GM18951 (cell line): ENCODE measurements at regions not wholly inside any gene's neighbourhood (a gene's known extent, or its start where the extent isn't known, plus 50 kb on each side); places are given as distances from the start of the nearest gene placed in this dataset.

Source experiments
- POLR2A ChIP-seq: IDR thresholded peaks from 4 replicates; pipeline ENCODE4 v1.6.1; 2011; ENCODE audit warnings: mild to moderate bottlenecking; ENCODE audit not compliant: insufficient read length, insufficient read depth; ENCODE audit errors: extremely low read depth
- in situ Hi-C: fragments of 300-500 bp; cut with MboI; formaldehyde crosslinking; loops from one replicate; pipeline ENCODE4 v1.12.0; 2022; ENCODE audit warnings: low sequenced_read_pairs, mixed read lengths, inconsistent platforms; ENCODE audit not compliant: unreplicated experiment

DNA sequence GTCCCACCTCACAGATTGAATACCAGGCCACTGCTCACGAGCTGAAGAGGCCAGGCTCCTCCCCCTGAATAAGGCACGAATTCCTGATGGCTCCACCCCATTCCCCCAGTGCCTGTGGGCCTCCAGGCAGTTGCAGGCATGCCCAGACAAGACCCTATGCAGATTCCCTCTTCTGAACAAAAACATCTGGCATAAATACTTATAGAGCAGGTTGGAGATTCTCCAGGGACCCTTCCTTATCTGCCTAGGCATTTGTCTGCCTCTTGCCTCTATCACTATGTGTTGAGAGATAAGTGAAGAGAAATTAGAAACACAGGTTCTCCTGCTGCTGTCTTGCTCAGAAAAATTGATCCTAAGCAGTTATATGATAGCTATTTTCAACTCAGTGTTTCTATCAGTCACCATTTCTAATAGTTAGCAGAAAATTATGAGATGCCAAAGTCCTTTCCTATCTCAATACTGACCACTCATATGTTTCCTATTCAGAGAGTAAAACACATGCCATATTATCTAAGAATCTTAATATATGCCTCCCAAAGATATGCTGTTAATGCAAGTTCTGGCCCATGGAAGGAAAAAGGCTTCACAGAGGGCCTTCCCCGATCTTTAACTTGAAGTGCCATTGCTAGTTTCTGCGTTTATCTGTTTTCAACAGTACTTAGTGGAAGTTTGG is 364.0 kb downstream of the KCTD12 start:
- in situ Hi-C loops: no loop called here
- no peak for TF ChIP-seq POLR2A

DNA sequence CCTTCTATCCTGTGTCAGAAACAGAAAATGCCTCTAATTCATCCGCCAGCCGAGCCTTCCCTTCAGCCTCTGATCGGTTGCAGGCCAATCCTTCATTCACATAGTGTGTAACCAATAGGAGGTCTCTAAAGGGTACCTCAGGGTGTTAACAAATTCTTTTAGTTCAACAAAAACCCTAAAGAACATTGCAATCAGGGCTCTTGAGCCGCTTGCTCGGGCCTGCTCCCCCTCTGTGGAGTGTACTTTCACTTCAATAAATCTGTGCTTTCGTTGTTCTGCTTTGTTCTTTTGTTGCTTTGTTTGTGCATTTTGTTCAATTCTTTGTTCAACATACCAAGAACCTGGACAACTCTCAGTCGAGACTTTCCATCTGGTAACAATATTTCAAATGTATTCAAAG is 366.5 kb downstream of the KCTD12 start:
- TF ChIP-seq POLR2A: no peak
- in situ Hi-C loops: no loop called here

DNA sequence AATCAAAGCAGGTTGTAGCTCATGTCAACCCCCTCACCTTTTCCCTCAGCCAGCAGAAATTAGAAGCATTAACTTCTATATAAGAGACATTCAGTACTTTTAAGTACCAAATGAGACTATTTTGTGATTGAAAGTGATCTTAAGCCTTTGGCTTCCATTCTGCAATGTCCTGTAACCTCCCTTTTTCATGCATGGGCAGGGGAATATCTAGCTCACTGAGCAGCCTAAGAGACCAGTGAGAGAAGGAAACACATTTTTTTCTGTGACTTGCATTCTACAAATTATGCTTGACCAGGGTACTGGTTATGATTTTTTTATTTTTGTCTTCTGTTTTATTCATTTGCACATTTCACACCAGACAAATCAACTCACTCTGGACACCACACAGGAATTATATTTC is 369.6 kb downstream of the KCTD12 start:
- in situ Hi-C loops: no loop called here
- no peak for TF ChIP-seq POLR2A

DNA sequence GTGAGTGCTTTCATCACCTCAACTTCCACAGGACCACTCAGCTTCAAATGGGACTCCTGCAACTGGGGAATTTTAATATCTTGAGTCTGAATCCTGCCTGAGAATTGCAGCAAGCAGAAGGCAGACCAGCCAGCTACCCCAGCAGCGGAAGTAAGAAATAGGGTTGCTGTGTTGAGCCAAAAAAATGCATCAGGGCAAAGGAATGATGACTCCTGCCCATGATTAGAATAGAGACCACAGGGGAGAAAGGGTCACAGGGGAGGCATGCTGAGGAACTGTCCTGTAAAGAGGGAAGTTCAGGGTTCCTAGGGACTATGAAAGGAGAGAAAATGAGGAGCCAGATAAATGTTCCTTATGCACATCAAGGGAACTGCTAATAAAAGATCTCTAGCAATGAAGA is 370.2 kb downstream of the KCTD12 start:
- in situ Hi-C loops: no loop called here
- no peak for TF ChIP-seq POLR2A

DNA sequence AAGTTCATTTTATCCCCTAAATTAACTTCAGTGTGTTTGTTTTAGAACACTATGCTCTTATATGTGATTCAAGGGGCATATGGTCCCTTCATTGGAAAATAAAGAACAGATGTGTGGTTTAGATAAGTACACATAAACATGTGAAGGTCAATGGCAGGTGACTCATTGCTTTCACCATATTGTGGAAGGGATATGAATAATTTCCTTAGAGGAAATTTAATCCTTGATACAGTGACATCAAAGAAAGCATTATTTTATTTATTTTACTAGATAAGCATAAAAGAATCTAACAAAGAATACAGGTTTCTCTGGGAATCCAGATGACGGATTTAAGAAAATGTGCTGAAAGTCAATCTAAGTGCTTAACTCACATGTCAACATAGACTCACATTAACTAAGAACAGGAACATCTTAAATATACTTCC is 373.5 kb downstream of the KCTD12 start:
- in situ Hi-C loops: no loop called here

DNA sequence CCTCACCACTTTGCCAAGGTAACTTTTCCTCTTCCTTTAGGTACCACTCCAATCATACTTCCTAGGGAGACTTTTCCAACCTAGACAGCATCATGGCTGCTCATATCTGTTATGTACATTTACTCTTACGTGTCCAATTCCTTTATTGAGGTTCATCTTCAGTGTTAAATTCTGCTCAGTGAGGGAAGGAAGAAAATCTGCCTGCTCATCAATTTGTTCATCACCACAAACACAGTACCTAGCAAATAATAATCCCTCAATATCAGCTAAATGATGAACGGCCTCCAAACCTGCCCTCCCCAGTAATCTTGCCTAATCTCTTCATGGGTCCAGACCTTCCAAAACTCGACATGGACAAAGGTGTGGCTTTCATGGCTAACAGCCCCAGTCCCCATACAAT is 380.8 kb downstream of the KCTD12 start:
- in situ Hi-C loops: no loop called here
- TF ChIP-seq POLR2A: no peak

More for the DNA sequence above, 373.5 kb downstream of the KCTD12 start:
- no peak for TF ChIP-seq POLR2A

DNA sequence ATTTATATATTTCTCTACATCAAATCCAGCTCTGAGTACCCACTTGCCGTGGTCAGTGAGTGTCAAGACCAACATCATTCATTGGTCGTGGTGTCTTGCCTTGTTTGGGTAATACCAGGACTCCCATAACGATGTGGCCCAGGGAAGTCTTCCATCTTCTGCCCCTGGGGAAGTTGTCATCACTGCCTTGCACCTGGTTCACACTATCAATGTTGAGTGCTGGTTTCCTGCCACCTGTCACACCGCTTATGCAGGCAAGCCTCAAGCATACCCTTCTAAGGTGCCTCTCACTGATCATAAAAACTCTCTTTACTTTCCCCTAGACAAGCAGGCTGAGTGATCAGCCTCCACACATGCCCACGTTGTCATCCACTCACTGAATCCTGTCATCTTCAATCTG is 382.4 kb downstream of the KCTD12 start:
- no peak for TF ChIP-seq POLR2A
- in situ Hi-C loops: no loop called here

DNA sequence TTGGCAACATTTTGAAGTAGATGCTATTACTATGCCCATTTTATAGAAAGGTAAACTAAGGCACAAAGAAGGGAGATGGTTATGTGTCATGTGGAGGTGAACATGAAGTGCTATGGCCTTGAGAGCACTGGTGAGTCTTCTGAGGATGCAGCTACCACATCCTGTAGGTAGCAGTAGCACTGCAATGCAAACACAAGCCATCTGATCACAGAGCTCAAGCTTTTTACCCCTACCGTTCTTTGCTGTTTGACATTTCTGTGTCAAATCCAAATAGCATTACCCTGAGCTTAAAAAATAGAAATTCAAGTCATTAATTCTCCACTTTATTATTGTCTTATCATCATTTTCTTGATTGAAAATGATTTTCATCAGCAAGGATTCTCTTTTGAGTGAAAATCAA is 382.9 kb downstream of the KCTD12 start:
- in situ Hi-C loops: no loop called here

DNA sequence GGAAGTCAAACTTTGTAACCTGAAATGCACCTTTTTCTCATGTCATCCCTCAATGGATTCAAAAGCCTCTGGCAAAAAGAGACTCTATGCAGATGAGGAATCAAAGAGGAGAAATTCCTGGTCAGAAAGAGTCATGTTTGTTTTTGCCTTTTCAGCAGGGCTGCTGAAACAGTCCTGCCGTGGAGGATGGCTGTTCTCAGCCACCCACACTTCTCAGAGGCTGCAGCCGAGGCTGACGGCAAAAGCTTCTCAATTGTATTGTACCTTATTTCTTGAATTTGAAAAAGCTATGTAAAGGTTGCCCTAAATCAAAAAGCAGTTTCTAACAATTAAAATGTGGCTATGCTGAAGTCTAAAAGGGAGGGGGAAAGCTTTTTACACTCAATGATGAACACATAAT is 385.3 kb downstream of the KCTD12 start:
- in situ Hi-C loops: no loop called here
- no peak for TF ChIP-seq POLR2A

More for the DNA sequence above, 382.9 kb downstream of the KCTD12 start:
- TF ChIP-seq POLR2A: no peak

DNA sequence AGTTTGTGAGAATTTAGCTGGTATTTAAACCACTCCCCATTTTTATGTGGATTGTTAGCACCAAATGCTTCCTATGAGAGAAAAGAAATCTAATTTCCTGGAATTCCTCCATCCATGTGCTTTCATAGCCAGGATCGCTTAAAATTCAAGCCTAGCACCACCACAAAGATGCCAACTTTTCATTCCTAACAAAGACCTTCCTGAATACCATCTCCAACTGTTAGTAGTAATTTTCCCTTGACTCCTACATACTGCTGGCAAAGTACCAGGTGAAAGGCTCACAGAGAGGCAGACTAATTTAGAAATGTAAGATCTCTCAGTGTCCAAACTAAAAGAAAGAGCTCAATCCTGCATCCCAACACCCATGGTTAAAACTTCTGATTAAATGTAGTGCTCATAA is 386.3 kb downstream of the KCTD12 start:
- TF ChIP-seq POLR2A: no peak
- in situ Hi-C loops: no loop called here

DNA sequence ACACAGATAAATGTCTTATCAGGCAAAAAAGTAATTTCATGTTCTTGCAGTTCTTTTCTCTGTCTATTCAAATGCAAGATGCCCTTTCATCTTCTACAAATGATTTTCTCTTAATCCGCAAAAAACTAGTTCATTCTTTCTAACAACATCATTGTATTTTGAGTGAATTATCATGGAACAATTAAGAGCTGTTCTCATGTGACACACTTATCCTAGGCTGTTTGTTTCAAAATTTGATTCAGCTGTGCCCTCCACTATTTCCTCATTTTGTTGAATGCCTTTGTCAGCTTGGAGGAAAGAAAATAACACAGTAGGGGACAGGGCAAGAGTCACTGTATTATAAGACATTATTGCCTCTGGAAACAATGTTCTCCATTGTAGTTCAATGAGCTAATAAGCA is 396.9 kb downstream of the KCTD12 start:
- in situ Hi-C loops: no loop called here
- TF ChIP-seq POLR2A: no peak

DNA sequence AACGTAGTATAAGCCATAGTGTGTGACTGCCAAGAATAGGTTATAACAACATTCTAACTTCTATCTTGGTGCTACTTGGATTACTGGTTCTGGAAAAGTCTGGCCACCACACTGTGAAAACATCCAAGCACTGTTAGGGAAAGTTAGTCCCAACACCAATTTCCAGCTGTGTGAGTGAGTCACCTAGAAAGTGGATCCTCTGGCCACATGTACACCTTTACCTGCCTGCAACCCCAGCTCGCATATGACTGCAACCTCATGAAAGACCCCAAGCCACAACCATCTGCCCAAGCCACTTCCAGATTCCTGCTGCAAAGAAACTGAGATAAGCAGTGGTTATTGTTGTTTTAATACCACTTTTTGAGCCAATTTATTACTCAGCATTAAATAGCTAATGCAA is 404.5 kb downstream of the KCTD12 start:
- no peak for TF ChIP-seq POLR2A
- in situ Hi-C loops: no loop called here

DNA sequence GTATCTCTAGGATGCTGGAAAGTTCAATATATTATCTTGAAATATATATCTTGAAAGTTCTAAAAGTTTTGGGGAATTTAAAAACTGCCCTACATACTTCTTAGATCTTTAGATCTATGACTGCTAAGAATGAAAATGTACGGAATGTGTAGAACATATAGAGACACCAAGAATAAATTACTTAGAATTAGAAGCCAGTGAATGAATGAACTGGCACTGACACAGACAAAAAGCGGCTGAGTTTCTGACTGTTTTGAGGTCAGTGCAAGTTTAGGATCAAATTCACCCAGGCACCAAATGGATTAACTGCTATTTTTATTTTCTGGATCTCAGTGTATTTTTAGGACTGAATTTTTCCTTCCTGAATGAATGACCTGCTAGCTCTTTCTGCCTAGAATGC is 411.2 kb downstream of the KCTD12 start:
- in situ Hi-C loops: loop anchor here (10.0 to 25.0 kb wide), 2 partner anchors 600 to 788 kb away; no protein-coding TSS in a partner anchor
- TF ChIP-seq POLR2A: no peak

DNA sequence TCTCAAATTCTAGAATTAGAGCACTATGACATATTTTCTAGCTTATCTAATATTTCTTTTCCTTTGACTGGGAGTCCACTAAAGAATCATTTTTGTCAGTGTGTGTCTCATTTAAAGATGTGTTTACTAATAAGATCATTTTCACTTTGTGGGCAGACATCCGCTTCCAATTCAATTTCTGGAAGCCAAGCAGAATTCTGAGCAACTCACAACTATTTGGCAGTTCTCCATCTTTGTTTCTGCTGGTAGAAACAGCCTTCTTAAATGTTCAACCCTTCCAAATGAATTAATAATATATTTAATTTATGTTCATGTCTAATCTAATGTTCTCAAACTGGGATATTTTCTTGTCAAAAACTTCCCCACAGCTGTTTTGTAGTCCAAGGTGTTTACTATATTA is 411.8 kb downstream of the KCTD12 start:
- no peak for TF ChIP-seq POLR2A
- in situ Hi-C loops: loop anchor here (10.0 to 25.0 kb wide), 2 partner anchors 600 to 787 kb away; no protein-coding TSS in a partner anchor
